HEK293 (cell line): ENCODE measurements at regions not wholly inside any gene's neighbourhood (a gene's known extent, or its start where the extent isn't known, plus 50 kb on each side); places are given as distances from the start of the nearest gene placed in this dataset.

Experiments used
- ZNF146 ChIP-seq: fragments of 450-650 bp; formaldehyde crosslinking; IDR thresholded peaks from 2 replicates; pipeline ENCODE4 v1.5.1; 2016; ENCODE audit warnings: missing biosample characterization, missing genetic modification characterization
- ZNF184 ChIP-seq: fragments of 450-650 bp; IDR thresholded peaks from 2 replicates; pipeline ENCODE4 v1.5.1; 2018; ENCODE audit warnings: missing biosample characterization, mild to moderate bottlenecking, missing genetic modification characterization
- ZNF354C ChIP-seq: fragments of 450-650 bp; formaldehyde crosslinking; IDR thresholded peaks from 2 replicates; pipeline ENCODE4 v1.5.1; 2016; ENCODE audit warnings: missing biosample characterization, missing genetic modification characterization, low read depth, borderline replicate concordance
- ZNF561 ChIP-seq: fragments of 450-650 bp; IDR thresholded peaks from 2 replicates; pipeline ENCODE4 v1.5.1; 2018; ENCODE audit warnings: missing biosample characterization, missing genetic modification characterization, borderline replicate concordance
- ZNF623 ChIP-seq: fragments of 450-650 bp; formaldehyde crosslinking; IDR thresholded peaks from 2 replicates; pipeline ENCODE4 v1.5.1; 2016; ENCODE audit warnings: missing biosample characterization, missing genetic modification characterization
- TF ChIP-seq, protein P1 (sequence below): fragments of 450-650 bp; formaldehyde crosslinking; IDR thresholded peaks from 2 replicates; pipeline ENCODE4 v1.5.1; 2016; ENCODE audit warnings: missing biosample characterization, missing genetic modification characterization
- TF ChIP-seq, protein P2 (sequence below): fragments of 450-650 bp; formaldehyde crosslinking; IDR thresholded peaks from 2 replicates; pipeline ENCODE4 v1.5.1; 2016; ENCODE audit warnings: missing biosample characterization, missing genetic modification characterization
- TF ChIP-seq, protein P3 (sequence below): fragments of 450-650 bp; formaldehyde crosslinking; conservative IDR thresholded peaks from 2 replicates; pipeline ENCODE4 v1.5.1; 2016; ENCODE audit warnings: low read depth, missing biosample characterization, missing genetic modification characterization
- TF ChIP-seq, protein P4 (sequence below): fragments of 450-650 bp; formaldehyde crosslinking; conservative IDR thresholded peaks from 2 replicates; pipeline ENCODE4 v1.5.1; 2016; ENCODE audit warnings: low read depth, missing biosample characterization, missing genetic modification characterization

DNA sequence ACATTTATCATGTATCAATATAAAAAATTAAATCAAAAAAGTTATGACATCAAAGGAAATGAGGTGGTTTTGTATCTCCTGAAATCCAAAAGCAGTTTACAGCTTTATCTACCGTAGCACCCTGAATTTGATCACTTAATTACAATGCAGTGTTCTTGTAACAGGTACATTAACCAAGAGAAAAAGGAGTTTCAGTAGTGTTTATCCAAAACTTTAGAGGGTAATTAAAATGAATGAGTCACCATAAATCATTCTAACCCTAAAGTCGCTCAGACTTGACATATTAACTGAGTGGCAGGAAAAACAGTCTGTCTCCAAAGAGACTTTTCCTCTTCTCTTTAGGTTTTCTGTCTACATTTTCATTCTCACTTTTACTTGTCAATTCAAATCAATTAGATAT, 907.6 kb upstream of the EPHA5 start:
- TF ChIP-seq, protein P1, sequence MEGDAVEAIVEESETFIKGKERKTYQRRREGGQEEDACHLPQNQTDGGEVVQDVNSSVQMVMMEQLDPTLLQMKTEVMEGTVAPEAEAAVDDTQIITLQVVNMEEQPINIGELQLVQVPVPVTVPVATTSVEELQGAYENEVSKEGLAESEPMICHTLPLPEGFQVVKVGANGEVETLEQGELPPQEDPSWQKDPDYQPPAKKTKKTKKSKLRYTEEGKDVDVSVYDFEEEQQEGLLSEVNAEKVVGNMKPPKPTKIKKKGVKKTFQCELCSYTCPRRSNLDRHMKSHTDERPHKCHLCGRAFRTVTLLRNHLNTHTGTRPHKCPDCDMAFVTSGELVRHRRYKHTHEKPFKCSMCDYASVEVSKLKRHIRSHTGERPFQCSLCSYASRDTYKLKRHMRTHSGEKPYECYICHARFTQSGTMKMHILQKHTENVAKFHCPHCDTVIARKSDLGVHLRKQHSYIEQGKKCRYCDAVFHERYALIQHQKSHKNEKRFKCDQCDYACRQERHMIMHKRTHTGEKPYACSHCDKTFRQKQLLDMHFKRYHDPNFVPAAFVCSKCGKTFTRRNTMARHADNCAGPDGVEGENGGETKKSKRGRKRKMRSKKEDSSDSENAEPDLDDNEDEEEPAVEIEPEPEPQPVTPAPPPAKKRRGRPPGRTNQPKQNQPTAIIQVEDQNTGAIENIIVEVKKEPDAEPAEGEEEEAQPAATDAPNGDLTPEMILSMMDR (tag by site-specific recombination): no peak
- TF ChIP-seq ZNF623 (tag by site-specific recombination) (no peak), ZNF146 (0 out of 2 replicates have a peak, but pooled peaks have one; percentile 9), ZNF184 (no peak), ZNF561 (tag by site-specific recombination) (no peak), ZNF354C (tag by site-specific recombination) (no peak)
- TF ChIP-seq, protein P2, sequence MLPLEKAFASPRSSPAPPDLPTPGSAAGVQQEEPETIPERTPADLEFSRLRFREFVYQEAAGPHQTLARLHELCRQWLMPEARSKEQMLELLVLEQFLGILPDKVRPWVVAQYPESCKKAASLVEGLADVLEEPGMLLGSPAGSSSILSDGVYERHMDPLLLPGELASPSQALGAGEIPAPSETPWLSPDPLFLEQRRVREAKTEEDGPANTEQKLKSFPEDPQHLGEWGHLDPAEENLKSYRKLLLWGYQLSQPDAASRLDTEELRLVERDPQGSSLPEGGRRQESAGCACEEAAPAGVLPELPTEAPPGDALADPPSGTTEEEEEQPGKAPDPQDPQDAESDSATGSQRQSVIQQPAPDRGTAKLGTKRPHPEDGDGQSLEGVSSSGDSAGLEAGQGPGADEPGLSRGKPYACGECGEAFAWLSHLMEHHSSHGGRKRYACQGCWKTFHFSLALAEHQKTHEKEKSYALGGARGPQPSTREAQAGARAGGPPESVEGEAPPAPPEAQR: no peak
- TF ChIP-seq, protein P3, sequence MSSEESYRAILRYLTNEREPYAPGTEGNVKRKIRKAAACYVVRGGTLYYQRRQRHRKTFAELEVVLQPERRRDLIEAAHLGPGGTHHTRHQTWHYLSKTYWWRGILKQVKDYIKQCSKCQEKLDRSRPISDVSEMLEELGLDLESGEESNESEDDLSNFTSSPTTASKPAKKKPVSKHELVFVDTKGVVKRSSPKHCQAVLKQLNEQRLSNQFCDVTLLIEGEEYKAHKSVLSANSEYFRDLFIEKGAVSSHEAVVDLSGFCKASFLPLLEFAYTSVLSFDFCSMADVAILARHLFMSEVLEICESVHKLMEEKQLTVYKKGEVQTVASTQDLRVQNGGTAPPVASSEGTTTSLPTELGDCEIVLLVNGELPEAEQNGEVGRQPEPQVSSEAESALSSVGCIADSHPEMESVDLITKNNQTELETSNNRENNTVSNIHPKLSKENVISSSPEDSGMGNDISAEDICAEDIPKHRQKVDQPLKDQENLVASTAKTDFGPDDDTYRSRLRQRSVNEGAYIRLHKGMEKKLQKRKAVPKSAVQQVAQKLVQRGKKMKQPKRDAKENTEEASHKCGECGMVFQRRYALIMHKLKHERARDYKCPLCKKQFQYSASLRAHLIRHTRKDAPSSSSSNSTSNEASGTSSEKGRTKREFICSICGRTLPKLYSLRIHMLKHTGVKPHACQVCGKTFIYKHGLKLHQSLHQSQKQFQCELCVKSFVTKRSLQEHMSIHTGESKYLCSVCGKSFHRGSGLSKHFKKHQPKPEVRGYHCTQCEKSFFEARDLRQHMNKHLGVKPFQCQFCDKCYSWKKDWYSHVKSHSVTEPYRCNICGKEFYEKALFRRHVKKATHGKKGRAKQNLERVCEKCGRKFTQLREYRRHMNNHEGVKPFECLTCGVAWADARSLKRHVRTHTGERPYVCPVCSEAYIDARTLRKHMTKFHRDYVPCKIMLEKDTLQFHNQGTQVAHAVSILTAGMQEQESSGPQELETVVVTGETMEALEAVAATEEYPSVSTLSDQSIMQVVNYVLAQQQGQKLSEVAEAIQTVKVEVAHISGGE (tag by site-specific recombination): no peak
- TF ChIP-seq, protein P4, sequence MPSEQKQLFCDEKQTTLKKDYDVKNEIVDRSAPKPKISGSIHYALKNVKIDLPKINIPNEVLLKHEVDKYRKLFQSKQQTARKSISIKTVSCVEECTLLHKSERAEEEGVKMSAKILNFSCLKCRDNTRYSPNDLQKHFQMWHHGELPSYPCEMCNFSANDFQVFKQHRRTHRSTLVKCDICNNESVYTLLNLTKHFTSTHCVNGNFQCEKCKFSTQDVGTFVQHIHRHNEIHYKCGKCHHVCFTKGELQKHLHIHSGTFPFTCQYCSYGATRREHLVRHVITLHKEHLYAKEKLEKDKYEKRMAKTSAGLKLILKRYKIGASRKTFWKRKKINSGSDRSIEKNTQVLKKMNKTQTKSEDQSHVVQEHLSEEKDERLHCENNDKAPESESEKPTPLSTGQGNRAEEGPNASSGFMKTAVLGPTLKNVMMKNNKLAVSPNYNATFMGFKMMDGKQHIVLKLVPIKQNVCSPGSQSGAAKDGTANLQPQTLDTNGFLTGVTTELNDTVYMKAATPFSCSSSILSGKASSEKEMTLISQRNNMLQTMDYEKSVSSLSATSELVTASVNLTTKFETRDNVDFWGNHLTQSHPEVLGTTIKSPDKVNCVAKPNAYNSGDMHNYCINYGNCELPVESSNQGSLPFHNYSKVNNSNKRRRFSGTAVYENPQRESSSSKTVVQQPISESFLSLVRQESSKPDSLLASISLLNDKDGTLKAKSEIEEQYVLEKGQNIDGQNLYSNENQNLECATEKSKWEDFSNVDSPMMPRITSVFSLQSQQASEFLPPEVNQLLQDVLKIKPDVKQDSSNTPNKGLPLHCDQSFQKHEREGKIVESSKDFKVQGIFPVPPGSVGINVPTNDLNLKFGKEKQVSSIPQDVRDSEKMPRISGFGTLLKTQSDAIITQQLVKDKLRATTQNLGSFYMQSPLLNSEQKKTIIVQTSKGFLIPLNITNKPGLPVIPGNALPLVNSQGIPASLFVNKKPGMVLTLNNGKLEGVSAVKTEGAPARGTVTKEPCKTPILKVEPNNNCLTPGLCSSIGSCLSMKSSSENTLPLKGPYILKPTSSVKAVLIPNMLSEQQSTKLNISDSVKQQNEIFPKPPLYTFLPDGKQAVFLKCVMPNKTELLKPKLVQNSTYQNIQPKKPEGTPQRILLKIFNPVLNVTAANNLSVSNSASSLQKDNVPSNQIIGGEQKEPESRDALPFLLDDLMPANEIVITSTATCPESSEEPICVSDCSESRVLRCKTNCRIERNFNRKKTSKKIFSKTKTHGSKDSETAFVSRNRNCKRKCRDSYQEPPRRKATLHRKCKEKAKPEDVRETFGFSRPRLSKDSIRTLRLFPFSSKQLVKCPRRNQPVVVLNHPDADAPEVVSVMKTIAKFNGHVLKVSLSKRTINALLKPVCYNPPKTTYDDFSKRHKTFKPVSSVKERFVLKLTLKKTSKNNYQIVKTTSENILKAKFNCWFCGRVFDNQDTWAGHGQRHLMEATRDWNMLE: no peak
